GM12874 (cell line): ENCODE measurements at regions not wholly inside any gene's neighbourhood (a gene's known extent, or its start where the extent isn't known, plus 50 kb on each side); places are given as distances from the start of the nearest gene placed in this dataset.

Experiments used
- CTCF ChIP-seq: IDR thresholded peaks from 2 replicates; pipeline ENCODE4 v1.5.1; 2011; ENCODE audit warnings: low read depth, mild to moderate bottlenecking, control low read depth, low read length, moderate library complexity; ENCODE audit not compliant: insufficient read depth

- no peak for TF ChIP-seq CTCF
These were observed 370.3 kb downstream of the BMPER start for GRCh38 chr7:34275624-34276023.

- no peak for TF ChIP-seq CTCF
These were observed 371.9 kb downstream of the BMPER start for GRCh38 chr7:34277016-34277802.

- TF ChIP-seq CTCF: no peak
These were observed 372.5 kb downstream of the BMPER start for GRCh38 chr7:34277803-34278199.

GRCh38 chr7:34281260-34281659 lies 375.9 kb downstream of the BMPER start:
- no peak for TF ChIP-seq CTCF

GRCh38 chr7:34282271-34282670 lies 375.7 kb upstream of the NPSR1 start:
- no peak for TF ChIP-seq CTCF

- no peak for TF ChIP-seq CTCF
These were observed 361.4 kb upstream of the NPSR1 start for GRCh38 chr7:34296663-34297062.

GRCh38 chr7:34298492-34299013 lies 359.5 kb upstream of the NPSR1 start:
- no peak for TF ChIP-seq CTCF
